BJ (cell line): ENCODE measurements at regions not wholly inside any gene's neighbourhood (a gene's known extent, or its start where the extent isn't known, plus 50 kb on each side); places are given as distances from the start of the nearest gene placed in this dataset.

Experiments
- CTCF ChIA-PET: fragments of 350-600 bp; formaldehyde crosslinking; extraction: SDS; loops from one replicate; lab custom pipeline; 2021; ENCODE audit warnings: antibody characterized with exemption, inconsistent platforms; lab: Yijun Ruan, JAX
- POLR2A ChIA-PET: fragments of 300-600 bp; sonication (Branson Sonifier 250); formaldehyde crosslinking; extraction: SDS; loops from one replicate; lab custom pipeline; 2021; ENCODE audit warnings: antibody characterized with exemption; lab: Charles Lee
- DNase-seq: peaks from one replicate; pipeline ENCODE4 v3.0.0-alpha.2; 2011; ENCODE audit warnings: low read depth
- H3K27me3 ChIP-seq: 2 replicates; pipeline ENCODE4 v1.6.0; 2011; ENCODE audit warnings: low read length; ENCODE audit not compliant: control insufficient read depth, insufficient read depth
- H3K36me3 ChIP-seq: 2 replicates; pipeline ENCODE4 v1.5.1; 2011; ENCODE audit warnings: low read length; ENCODE audit not compliant: control insufficient read depth, insufficient read depth
- H3K4me3 ChIP-seq: 2 replicates; pipeline ENCODE4 v1.5.1; 2011; ENCODE audit warnings: low read depth, mild to moderate bottlenecking, control low read depth, low read length
- CTCF ChIP-seq: IDR thresholded peaks from 2 replicates; pipeline ENCODE4 v1.5.1; 2011; ENCODE audit warnings: low read depth, mild to moderate bottlenecking, control low read depth, inconsistent platforms, low read length, moderate library complexity; ENCODE audit not compliant: insufficient read depth

GRCh38 chr1:187491082-187491720, 662.5 kb downstream of the PLA2G4A start:
- ChIA-PET CTCF (no interaction called here), POLR2A (no interaction called here)
- DNase-seq, result no peak

GRCh38 chr1:187498028-187498427, 669.3 kb downstream of the PLA2G4A start:
- ChIA-PET CTCF (interaction anchor here (0.6 kb wide), 1 partner anchor 417 kb away, joined by 3 read pairs; no protein-coding TSS in a partner anchor), POLR2A (no interaction called here)
- no peaks in the 10 kb centered on the region for H3K27me3 ChIP-seq
- no peak overlapping the region for H3K4me3 ChIP-seq
- H3K36me3 ChIP-seq, result no peaks in the 10 kb centered on the region
- no peak for DNase-seq
- TF ChIP-seq CTCF, result no peak

More at GRCh38 chr1:187491082-187491720, 662.5 kb downstream of the PLA2G4A start:
- Histone ChIP-seq H3K4me3 (no peak overlapping the region), H3K27me3 (no peaks in the 10 kb centered on the region), H3K36me3 (no peaks in the 10 kb centered on the region)
- no peak for TF ChIP-seq CTCF

GRCh38 chr1:187504779-187505178, 676.0 kb downstream of the PLA2G4A start:
- ChIA-PET CTCF (no interaction called here), POLR2A (no interaction called here)
- no peak overlapping the region for H3K4me3 ChIP-seq
- no peak for TF ChIP-seq CTCF
- no peaks in the 10 kb centered on the region for H3K27me3 ChIP-seq
- H3K36me3 ChIP-seq, result no peaks in the 10 kb centered on the region
- no peak for DNase-seq

GRCh38 chr1:187509091-187509490, 680.3 kb downstream of the PLA2G4A start:
- Histone ChIP-seq H3K4me3 (no peak overlapping the region), H3K27me3 (no peaks in the 10 kb centered on the region), H3K36me3 (no peaks in the 10 kb centered on the region)
- no peak for DNase-seq
- POLR2A ChIA-PET, result no interaction called here
- CTCF ChIA-PET, result no interaction called here
- no peak for TF ChIP-seq CTCF

GRCh38 chr1:187513190-187513589, 684.4 kb downstream of the PLA2G4A start:
- ChIA-PET CTCF (no interaction called here), POLR2A (no interaction called here)
- H3K4me3 ChIP-seq, result no peak overlapping the region
- TF ChIP-seq CTCF, result no peak
- DNase-seq, result no peak
- H3K36me3 ChIP-seq, result no peaks in the 10 kb centered on the region
- H3K27me3 ChIP-seq, result no peaks in the 10 kb centered on the region
